NOMO-1 treated with DMSO at 0.1 percent for 48 hours (cell line): ENCODE measurements at regions not wholly inside any gene's neighbourhood (a gene's known extent, or its start where the extent isn't known, plus 50 kb on each side); places are given as distances from the start of the nearest gene placed in this dataset.

ENCODE experiments used
- DNase-seq: peaks from one replicate; lab custom pipeline; 2025; ENCODE audit not compliant: unreplicated experiment; lab: John Stamatoyannopoulos, UW

DNA sequence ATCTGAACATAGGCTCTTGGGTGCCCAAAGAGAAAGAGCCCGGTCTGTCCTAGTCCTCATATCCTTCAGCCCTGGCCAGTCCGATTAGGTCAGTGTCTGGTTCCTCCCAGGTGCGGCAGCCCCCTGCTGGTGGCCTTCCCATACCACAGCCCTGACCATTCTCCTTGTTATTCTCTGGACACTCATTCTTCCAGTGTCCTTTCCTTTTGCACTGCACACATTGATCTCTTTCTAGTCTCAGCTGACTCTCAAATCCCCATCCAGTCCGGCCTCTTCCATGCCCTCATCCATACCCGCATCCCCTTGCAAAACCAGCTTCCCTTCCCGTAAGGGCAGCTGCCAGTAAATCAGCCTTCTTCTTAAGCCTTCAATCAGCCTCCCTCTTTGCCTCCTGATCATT, 1316.3 kb downstream of the TMEM121 start:
- DNase-seq: no peak

DNA sequence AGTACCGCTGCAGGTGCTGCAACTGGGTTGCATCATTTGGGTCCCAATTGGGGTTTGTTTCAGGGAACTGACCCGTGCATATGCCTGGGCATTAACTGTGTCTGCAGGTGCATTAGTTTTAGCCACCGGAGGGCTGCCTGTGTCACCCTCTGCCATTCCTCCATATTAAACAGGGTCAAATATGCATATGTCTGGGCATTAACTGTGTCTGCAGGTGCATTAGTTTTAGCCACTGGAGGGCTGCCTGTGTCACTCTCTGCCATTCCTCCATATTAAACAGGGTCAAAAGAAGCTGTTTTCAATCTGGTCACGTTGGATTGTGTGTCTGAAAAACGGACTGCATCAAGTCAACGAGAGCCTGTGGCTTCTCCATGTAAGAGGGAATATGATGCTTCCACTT, 1317.0 kb downstream of the TMEM121 start:
- DNase-seq: peak; percentile 1

DNA sequence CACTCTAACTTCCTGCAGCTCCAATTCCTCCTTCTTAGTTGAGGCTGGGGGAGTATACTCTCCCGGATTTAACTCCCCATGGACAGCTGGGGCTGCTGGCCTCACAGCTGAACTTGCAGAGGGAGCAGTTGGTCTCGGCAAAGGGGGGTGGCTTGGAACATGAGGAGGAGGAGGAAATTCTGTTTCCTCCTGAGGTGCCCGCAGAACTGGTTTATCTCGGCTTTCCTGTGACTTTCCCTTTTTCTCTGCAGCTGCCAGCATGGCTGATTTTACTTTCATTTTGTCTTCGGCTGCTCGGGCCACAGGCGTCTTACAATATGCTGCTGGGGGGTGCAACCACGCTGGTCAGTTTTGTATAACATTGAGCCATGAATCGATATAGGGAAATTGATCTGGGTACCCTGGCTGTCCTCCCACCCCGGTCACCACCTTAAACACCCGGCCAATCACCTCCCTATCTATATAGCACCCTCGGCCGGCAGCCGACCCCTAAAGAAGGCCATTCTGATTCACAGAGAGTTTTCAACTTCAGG, 1317.6 kb downstream of the TMEM121 start:
- DNase-seq: peak; percentile 20

DNA sequence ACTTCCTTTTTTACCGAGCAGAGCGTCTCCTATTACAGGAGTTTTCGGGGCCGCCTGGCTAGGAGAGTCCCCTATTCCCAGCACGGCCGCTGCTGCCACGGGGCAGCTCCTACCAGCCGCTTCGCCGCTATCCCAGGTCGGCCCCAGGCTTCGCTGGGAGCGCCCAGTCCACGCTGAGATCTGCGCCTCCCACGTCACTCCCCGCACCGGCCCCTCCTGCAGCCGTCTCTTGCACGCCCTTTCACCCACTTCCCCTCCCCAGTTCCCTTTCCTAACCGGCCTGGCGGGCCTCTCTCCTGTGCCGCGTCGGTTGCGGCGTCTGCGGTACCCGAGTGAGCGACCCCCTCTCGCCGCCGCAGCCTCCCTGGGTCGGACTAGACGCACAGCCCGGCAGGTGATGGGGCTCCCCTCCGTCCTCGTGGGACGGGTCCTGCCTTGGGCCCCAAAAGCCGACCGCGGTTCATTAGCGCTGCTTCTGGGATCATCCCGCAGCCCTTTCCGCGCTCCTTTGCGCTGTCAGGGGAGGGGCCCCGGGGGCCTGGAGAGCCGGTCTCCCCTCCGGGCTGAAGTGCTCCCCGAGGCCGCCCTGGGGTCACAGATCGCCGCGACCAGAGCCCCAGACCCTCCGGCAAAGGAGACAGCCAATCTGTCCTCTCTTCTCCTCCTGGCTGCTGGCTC, 1318.4 kb downstream of the TMEM121 start:
- peak; percentile 80 for DNase-seq

DNA sequence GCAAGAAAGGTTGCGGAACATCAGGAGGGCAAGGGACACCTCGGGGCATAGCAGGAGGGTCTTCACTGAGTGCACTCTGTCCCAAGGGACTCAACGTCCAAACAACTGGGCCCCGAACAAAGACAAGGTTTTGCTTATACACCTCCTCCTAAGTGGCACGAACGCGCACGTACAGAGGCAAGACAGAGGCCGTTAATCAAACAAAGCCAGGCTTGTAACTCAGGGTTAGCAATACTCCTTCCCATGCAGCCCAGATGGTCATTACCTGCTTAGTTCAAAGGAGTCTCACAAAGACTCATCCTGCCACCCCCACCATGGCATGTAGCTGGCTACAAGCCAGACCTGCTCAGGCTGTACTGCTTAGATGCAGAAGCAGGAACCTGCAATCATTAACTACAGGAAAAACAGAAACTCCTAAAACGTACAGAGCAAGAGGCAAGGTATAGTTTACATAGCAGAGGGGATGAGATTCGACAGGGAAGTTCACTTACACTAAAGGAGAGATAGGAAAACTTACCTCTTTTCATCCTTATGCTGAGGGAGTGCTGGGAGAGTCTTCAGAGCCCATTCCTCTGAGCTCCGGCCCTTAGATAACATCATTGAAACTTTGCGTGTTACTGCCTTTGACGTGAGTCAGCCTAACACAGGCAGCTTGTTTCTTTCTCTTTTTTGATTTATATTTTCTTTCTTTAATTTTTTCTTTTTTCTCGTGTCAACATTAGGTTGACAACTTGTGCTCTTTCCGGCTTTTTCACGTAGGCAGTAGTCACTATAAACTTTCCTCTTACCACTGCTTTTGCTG, 1319.1 kb downstream of the TMEM121 start:
- peak; percentile 21 for DNase-seq

DNA sequence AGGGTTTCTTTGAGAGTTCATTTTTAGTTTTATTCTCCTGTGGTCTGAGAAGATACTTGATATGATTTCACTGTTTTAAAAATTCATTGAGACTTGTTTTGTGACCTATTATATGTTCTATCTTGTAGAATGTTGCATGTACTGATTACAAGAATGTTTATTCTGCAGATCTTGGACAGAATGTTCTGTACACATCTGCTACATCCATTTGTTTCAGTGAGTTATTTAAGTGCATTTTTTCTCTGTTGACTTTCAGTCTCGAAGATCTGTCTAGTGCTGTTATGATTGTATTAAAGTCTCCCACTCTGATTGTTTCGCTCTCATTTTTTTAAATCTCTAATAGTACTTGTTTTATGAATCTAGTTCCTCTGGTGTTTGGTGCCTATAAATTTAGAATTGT, 1319.8 kb downstream of the TMEM121 start:
- DNase-seq: no peak

DNA sequence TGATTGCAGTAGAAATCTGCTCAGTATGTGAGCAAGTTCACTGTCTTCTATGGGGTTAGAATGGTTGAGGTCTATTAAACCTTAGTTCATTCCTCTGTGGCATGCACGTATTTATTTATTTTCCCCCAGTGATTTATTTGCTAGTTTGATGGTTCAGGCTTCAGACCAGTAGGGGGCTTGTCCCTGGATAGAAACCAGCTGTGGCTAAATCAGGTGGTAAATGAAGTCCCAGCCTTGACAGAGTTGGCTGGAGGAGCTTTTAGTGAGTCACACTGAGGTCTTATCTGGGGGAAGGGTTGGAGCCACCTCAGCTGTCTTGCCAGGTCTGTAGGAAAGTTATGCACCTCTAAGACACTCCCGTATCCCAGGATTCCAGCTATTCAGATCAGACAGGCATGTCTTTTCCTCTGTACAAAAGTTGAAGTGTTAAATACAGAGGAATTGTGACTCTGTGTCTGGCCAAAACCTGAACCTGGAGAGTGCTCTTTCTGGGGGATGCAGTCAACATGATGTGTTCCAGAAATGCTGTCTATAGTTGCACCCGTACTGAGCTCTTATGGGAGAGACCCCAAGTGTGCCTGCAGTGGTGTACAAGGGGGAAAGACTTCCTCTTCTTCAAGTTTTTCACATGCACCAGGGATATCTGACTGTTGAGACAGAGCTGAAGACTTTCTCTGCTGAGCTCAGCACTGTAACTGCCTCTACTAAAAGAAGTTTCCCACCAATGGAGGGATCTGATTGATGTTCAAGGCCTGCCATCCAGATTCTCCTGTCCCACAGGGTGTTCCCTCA, 1322.1 kb downstream of the TMEM121 start:
- DNase-seq: no peak

DNA sequence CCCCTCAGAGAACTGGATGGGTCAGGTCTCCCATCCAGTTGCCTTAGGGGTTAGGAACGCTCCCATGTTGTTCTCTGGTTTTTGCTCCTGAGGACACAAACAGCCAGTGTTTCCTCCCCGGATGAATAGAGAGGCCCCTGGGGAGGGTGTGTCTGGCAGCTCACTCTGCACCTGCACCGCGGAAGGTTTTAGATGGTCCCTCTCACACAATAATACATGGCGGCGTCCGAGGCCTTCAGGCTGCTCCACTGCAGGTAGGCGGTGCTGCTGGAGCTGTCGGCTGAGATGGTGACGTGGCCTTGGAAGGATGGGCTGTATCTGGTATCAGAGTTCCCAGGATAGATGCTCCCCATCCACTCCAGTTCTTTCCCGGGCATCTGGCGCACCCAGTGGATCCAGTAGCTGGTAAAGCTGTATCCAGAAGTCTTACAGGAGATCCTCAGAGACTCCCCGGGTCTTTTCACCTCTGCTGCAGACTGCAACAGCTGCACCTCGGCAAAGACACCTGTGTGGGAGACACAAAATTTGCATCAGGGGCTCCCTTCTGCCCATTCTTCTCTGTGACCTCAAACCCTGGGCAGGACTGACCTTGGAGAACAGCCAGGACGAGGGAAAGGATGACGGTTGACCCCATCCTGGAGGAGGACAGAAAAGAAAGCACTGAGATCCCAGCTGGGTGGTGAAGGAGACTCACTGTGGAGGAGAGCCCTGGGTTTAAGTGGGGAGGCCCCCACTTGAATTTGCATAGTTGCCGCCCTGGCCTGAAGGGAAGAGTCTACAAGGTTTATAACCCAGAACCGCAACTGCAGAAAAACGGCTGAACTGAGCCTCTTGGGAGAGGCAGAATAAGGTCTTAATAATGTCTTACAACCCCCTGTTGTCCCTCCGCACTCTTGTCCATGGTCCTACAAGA, 1324.8 kb downstream of the TMEM121 start:
- no peak for DNase-seq

DNA sequence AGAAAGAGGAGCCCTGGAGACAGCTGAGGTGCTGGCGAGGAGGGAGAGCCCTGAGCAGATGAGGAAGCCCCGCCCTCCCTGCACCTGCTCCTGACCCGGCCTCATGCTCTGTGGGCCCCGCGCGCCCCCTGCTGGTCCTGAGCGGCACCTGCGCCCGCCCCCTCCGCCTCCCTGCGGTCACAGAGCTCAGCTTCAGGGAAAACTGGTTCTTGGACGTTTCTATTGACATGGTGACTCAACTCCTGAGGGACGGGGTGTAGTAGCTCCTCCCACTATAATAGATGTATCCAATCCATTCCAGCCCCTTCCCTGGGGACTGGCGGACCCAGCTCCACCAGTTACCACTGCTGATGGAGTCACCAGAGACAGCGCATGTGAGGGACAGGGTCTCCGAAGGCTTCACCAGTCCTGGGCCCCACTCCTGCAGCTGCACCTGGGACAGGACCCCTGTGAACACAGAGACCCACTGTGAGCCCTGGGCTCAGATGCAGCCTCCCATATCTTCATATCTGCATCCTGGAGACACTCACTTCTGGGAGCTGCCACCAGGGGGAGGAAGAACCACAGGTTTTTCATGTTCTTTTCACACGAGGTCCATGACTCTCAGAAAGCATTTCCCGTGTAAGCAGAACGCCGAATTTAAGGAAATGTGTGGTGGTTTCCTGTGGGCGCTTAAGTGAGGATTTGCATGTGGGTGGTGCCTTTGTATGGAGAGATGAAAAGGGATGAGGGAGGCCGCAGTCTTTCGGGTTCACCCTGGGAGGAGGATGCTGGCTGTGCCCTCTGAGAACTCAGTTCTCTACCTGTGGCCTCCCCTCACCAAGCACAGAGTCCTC, 1346.4 kb downstream of the TMEM121 start:
- peak; percentile 51 for DNase-seq

DNA sequence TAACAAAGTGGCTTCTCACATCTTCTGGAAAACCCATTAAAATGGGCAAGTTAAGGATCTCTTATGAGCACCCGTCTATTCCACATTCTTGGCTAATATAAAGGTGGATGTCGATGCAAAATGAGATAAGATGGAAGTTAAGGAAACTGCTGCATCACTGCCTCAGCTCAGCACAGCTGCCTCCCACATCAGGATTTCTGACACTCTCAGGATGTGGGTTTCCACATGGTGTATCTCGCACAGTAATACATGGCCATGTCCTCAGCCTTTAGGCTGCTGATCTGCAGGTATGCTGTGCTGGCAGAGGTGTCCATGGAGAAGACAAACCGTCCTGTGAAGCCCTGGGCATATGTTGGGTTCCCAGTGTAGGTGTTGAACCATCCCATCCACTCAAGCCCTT, 1348.0 kb downstream of the TMEM121 start:
- DNase-seq: no peak

DNA sequence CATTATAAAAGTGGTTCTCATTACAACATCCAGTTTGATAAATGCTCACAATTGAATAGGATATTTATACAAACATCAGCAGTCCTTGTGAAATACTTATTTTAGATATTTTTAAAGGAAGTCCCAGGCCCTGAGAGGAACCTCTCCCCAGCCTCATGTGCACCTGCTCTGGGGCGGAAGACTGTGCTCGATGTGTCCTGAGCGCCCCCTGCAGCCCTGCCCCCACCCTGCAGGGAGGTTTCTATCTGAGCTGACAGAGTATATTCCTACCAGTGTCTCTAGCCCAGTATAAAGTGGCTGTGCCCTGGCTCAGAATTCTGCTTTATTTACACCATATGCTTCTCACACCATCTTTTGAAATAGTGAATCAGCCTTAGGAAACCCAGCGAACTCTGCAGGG, 1349.1 kb downstream of the TMEM121 start:
- peak; percentile 17 for DNase-seq

DNA sequence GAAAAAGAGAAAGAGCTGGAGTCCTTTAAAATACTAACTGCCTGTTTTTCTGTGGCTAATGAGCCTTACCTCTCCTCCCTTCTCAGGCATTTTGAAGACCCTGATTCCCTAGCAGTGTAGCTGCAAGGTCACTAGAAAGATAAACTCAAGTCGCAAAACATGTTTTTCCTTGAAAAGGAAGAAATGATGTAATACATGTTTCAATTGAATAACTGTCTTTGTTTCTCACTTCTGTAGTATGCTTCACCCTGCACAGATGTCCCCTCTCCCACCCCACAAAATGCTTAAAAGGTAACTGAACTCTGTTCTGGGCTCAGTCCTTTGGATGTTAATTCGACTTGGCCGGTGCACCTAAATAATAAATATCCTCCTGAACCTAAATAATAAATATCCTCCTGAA, 1350.3 kb downstream of the TMEM121 start:
- DNase-seq: no peak

DNA sequence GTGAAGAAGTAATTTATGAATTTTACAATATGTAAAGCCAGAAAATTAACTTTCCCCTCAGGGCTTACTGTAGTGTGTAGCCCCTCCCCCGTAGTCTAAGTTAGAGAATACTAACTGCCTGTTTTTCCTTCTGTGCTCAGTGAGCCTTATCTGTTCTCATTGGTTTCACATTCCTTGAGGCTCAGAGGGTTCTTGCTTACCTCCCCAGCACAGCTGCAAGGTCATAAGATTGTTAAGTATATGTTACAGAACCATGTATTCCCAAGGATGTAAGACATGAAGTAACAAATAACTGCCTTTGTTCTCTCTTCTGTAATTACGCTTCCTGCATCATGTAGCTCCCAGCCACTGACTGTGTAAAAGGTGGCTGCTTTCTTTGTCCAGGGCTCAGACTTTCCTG, 1351.1 kb downstream of the TMEM121 start:
- DNase-seq: no peak

DNA sequence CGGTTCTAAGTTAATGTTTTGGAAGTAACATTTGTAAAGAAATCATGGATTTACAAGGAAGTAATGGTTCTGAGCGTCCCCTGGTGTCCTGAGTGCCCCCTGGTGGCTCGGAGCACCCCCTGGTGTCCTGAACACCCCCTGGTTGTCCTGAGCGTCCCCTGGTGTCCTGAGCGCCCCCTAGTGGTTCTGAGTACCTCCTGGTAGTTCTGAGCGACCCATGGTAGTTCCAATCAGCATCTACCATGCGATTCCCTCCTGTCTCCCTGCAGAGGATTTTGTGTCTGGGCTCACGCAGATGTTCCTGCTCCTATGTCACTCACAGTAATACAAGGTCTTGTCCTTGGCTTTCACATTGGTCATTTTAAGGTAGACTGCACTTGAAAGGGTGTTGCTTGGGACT, 1352.9 kb downstream of the TMEM121 start:
- DNase-seq: peak; percentile 72

DNA sequence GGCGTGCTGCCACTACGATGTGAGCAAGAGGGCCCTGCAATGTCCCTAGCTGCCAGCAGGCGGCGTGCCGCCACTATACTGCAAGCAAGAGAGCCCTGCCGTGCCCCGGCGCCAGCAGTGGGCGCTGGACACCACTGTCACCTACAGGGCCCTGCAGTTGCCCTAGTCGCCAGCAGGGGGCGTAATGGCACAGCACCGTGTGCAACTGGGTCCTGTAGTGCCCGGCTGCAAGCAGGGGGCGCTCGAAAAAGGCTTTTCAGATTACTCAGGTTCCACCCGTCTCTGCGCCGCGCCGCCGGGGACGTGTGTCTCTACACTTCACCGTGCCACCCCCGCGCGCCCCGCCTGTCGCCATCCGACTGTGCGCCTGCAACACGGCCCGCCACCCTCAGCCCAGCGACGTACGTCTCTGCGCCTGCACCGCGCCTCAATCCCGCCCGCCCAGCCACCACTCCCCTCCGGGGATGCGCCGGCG, 1356.9 kb downstream of the TMEM121 start:
- DNase-seq: no peak
